ENCODE measurements at regions not wholly inside any gene's neighbourhood (a gene's known extent, or its start where the extent isn't known, plus 50 kb on each side); places are given as distances from the start of the nearest gene placed in this dataset.

DNA sequence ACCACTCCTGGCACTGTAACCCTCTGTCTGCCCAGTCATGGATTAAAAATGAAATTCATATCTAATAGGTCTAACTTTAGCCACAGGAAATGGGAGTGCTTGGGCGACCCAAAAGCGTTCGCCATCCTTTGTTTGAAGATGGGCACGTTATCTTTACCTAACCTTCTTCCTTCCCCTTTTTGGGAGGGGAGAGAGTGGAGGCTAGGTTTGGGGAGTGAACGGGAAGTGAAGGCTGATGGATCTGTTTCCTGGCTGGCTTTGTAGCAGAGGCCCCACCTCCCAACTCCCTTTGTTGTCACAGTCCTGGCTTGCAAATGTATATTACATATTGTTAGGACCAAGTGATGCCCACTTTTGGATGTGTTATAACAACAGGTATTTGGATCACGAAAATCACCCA is 98.1 kb upstream of the ARHGEF3 start:
- DNase-seq (ENCODE audit: low read depth, low spot score): no peak

DNA sequence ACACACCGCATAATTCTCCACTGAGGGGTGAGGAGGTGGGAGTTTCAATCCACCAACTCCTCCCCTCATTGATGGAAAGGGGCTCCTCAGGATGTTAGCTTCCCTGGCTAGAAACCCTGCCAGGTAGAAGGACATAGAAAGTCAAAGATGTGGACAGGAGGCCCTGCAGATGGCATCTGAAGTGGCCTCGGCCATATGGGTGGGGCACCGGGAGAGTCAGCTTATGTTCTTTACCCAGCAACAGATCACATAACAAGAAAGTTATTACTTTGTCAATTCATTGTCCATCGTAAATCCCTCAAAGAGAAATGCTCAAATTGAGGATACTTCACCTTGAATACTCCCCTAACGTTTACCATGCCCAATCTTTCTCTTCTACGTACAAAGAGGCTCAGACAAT is 97.3 kb upstream of the ARHGEF3 start:
- DNase-seq (ENCODE audit: low read depth, low spot score): no peak

DNA sequence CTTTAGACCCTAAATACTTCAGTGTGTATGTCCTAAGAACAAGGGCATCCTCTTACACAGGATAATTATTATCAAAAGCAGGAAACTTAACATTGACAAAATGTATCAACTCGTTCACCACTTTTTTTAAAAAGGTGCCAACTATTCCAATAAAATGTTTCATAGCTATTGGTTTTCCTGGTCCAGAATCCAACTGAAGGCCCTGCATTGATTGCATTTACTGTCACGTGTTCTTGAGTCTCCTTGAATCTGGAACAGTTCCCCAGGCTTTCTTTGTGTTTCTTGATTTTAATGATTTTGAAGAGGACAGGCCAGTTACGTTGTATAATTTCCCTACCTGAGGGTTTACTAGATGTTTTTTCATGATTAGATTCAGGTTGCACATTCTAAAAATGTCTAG is 94.6 kb upstream of the ARHGEF3 start:
- DNase-seq (ENCODE audit: low read depth, low spot score): no peak

DNA sequence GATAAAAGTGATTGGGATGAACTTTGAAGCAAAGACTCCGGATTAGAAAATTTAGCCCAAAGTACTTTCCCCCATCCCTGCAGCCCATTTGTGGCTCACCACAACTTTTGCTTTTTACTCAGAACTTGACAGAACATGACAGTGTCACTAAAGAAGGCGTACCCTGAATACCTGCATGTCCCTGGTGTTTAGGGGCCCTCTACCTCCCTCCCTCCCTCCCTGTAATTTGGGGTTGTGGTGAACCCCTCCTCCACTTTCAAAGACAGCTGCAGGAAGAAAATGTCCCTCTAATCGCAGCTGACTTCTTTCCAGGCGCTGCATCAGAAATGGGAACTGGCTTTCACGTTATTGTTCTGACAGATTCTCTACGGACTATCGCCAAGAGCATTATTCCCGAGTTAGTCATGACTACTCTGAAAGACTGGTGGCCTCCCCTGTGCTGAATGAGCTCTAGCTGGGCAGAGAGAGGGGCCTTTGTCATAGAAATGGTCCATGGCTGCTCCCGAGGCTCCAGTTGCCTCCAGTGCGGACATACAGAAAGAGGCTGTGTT is 93.2 kb upstream of the ARHGEF3 start:
- DNase-seq (ENCODE audit: low read depth, low spot score): no peak

DNA sequence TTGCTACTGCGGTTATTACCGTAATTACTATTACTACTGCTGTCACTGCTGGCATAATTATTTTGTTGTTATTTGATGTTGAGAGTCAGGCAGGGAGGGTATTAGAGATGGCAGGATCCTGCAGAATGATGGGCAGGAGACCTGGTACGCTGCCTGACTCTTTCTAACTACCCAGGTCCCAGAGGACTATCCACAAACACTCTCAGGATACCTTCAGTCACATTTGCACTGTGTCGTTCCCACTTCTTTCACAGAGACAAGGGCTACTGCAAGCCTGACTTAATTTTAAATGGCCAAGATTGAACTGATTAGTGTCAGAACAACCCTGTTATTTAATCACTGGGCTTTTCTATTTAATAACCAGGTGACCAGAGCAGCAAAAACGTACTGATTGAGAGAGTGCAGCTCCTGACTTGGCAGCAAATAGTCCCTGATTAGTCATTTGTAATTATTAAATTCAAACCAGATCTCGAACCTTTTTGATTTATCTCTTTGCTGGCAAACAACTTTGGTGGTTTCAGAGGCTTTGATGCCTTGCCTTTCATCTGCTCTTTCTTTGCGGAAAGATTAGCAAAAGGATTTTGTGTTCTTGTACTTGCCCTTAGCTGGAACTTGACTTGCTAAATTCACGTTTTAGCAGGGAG is 88.8 kb upstream of the ARHGEF3 start:
- no peak for DNase-seq (ENCODE audit: low read depth, low spot score)

DNA sequence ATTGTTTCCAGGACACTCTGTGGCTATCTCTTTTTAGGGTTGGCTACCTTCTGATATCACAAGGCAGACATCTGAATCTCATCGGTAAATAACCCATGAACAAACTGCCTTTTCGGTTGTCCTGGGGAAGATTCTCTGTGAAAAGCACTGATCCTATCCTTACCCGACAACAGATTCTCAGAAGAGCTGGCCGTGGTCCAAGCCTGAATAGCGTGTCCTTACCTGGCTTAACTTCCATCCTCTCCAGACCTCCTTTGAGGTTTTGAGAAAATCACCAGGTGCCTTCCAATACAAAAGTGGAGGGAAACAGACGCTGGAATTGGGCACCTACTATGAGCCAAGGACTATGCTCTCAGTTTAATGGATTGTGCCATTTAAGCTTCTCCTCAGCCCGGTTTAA is 87.4 kb upstream of the ARHGEF3 start:
- DNase-seq (ENCODE audit: low read depth, low spot score): no peak

DNA sequence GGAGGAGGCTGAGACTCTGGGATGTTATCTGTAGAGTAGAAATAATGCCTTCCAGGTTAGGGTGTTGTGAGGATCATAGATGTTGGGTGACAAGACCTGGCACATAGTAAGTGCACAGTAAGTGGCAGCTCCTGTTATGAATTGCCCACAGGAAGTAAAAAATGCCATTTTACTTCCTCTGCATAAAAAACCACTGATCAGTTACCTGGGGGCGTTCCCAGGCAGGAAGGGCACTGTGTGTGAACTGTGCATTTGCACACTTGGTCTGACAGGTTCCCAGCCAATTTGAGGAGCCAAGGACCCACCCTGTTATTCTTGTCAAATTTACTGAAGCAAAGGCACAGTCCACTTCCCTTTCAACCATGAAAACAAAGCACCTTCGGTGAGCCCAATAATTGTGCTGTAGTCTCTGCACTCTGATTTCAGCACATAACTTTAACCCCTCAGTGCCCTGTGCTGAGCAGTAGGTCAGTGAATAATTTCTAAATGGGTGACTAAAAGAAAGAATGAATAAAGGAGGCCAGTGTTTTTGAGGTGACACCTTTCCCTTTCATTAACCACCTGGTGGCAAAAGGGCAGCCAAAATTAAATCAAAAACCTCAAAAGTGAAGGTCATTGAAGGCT is 85.8 kb upstream of the ARHGEF3 start:
- no peak for DNase-seq (ENCODE audit: low read depth, low spot score)

DNA sequence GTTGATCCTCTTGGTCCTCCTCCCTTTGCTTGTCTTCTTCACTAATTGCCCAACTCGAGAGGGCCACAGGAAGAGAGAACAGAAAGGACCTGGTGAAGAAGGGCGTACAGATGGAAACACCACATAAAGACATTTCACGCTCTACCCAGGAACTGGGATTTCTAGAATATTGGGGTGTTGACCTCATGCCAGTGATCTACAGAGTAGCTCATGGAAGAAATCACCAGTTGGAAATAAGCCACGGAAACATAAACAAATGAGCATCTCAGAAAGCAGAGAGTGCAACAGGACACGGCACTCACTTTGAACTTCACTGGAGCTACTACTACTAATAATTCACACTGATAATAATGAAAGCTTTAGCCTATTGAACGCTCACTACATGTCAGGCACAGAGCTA is 84.6 kb upstream of the ARHGEF3 start:
- DNase-seq (ENCODE audit: low read depth, low spot score): no peak

DNA sequence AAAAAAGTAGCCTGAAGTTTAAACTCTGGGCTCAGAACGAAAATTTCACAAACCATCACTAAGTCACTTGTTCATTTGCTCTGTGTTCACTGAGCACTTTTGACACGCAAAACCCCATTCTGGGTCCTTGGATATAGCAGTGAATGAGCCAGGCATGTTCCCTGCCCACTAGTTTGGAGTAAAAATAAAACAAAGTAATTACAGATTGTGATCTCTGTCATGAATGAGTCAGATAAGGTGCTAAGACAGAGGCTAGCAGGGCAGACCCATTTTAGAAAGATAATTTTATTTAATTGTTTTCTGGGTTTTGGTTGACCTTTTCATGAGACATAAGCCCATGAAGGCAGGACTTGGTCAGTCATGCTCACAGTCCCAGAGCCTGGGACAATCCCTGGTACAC is 84.1 kb upstream of the ARHGEF3 start:
- DNase-seq (ENCODE audit: low read depth, low spot score): no peak

DNA sequence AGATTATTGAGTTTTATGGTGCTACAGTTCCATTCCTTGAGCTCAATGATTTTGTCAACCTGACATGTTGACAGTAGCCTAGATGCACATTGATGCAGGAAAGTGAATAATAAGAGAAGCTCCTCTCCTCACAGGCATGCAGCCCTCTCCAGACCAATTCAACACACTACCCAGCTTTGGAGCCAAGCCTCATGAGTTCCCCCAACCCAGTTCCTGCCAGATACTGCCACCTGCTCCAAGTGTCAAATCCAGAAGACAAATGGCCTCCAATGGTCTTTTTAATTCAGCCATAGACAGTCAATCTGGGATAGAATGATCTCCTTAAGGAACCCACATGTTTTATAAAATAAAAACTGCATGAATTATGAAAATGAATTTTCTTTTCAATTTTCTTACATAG is 83.7 kb upstream of the ARHGEF3 start:
- no peak for DNase-seq (ENCODE audit: low read depth, low spot score)

DNA sequence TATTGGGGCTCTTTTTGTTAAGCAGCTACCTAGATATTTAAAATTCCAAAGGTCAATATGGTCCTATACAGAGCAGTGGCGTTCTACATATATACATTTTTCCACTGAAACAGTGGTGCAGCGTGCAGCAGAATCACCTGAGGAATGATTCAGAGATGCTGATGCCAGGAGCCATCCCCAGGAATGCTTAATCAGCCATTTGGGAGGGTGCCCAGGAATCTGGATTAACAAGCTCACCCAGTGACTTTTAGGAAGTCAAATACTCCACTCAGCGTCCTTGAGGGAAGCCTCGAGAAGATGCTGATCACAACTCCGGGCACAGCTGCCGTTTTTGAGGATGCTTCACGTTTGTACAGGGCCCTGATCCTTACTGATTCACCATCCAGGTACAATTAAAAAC is 82.6 kb upstream of the ARHGEF3 start:
- no peak for DNase-seq (ENCODE audit: low read depth, low spot score)

DNA sequence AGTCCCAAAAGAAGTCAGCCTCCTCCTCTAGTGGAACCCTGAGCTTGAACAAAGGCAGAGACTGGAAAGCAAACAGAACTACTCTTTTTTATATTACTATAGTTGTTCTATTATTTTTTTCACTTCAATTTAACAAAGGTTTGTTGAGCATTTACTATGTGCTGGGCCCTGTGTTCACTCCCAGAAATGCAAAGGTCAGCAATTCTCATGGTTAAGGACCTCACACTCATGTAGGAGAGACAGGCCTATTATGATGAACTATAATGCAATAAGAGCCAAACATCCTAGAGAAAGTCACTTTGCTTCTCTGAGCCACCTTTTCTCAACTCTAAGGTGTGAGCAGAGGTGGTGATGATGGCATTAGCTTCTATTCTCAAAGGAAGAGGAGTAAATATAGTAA is 82.1 kb upstream of the ARHGEF3 start:
- no peak for DNase-seq (ENCODE audit: low read depth, low spot score)

DNA sequence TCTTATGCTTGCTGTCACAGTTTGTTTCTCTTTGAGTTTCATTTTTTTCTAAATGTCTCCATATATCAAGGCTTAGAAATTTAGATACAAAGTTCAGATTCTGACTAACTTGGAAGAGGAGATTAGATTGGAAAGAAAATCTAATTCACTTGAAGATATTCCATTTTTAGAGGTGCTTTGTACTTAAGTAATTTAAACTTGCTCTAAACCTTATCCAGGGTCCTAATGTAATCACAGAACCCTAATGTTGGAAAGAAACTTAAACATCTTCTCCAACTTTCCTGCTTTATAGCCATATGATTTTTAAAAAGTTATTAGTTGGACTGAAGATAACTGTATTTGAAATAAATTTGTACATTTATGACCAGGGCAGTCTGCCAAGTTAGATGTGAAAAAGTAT is 81.1 kb upstream of the ARHGEF3 start:
- no peak for DNase-seq (ENCODE audit: low read depth, low spot score)

DNA sequence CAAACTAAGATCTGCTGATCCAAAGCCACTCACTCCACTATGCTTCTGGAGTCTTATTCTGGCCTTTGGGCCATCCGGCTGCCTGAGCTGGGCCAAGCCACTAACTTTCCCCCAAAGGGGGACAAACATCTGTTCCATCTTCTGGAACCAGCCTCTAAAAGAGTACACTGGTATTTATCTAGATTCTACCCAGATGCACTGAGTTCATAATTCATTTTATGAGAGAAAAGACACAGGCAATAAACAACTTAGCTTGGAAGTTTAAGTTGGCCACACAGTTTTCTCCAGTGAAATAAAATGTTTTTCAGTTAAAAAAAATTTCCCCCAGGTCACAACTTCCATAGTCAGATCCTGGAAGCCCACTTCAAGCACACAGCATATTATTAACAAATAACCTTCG is 80.1 kb upstream of the ARHGEF3 start:
- DNase-seq (ENCODE audit: low read depth, low spot score): no peak

DNA sequence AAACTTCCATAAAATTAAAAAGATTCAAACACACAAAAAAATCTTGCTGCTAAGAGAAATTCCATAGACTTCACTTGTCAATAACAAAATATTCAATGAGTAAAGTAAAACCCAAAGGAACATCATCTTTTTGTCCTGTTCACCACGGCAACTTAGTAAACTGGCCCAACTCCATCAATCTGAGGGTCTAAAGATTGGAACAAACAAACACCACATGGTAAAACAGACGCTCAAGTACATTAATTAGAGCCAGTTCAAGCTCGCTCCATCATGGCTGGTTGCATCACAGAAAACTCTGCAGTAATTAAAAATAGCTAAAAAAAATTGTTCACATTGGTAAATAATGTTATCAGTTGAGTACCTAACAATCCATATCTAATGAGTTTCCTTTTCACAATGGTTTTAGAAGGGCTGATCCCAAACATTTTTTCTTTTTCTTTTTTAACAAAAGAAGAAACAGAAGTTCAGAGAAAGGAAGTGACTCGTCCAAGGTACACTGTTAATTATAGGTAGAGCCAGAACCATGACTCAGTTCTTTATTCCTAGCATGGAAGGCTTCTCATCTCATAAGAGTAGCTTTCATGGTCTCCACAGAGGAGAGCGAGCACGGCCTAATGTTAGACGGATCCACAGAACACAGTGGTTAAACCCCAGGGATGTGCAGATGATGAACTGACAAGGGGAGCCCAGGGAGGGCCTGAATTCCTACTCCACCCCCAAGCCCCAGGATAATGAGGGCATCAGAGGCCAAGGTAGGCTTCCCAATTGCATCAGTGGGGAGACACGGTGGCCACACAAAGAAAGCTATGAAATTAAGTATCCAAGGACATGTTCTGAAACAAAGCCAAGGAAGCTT is 79.2 kb upstream of the ARHGEF3 start:
- DNase-seq (ENCODE audit: low read depth, low spot score): no peak

DNA sequence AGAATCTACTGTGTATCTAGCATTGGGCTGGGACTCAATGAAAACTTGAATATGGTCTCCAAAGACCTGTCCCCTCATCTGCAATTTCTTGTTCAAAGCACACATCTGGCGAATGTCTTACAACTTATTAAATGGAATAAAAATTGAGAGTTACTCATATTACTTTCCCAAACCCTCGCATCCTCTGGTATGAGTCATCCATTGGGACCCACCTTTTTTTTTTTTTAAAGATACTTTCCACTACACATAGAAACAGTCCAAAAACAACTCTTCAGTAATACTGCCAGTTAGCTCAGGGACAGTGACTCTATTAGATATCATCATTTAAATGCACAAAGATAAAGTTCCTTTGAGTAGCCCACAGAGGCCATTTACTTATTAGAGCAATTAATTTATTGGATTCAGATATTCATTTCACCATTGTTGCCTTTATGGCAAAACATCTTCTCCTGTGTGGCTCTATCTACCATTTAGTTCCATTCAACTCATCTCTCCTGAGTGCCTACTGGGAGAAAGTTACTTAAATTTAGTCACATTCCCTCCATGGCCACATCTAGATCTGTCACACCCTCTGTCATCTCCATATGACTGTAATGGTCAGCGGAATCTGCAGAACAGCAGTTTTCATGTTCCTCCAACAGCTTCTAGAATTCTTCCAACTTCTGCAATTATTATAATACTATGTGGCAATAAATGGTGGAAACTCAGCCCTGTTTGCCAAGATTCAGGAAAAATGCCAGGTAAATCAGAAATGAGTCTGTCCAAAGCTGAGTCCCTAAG is 77.9 kb upstream of the ARHGEF3 start:
- no peak for DNase-seq (ENCODE audit: low read depth, low spot score)

DNA sequence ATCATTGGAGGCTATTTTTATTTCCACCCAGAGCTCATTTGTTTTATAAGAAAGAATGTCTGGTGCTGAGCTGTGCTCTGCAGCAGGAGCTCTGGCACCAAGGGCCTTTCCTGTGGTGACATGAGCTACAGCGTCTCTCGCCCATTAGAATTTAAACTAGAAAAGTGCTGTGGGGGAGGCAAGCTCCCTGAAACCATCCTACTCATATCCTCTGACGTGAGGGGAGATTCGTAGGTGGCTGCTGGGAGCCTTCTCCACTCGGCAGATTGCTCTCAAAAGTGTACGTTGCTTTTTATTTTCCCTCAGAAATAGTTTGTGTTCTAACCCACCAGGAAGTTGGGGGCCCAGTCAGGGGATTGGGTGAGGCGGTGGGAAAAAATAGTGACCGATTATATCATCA is 76.3 kb upstream of the ARHGEF3 start:
- DNase-seq (ENCODE audit: low read depth, low spot score): no peak

DNA sequence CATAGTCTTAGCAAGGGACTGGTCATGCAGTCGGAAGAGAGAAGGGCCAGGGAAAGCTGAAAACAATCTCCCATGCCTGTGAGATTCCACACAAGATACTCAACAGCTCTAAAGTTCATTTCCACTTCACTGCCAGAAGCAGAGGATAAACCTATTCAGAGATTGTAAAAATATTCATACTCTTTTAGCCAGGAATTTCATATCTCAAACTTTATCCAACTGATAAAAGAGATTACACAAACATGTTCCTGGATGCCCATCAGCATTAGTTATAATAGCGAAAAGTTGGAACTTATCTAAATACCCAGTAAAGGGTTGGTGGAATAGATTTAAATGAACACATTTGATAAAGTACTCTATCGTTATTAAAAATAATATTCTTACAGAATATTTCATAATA is 75.2 kb upstream of the ARHGEF3 start:
- DNase-seq (ENCODE audit: low read depth, low spot score): no peak

DNA sequence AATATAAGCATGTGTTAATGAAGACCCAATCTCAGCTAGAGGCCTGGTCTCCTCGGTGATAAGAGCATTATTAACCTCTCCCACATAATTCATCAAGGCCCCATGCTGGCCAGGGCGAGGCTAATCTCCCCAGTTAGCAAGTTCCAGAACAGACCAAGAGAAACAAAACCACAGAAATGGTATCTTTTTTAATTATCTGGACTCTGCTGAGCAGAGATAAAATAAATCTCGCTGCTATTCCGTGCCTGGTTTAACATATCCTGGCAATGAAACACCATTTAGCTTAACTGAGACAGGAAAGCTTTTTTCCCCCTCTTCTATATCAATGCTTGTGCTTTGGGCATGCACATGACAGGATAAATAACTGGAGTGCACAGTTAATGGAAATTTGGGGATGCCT is 72.5 kb upstream of the ARHGEF3 start:
- DNase-seq (ENCODE audit: low read depth, low spot score): no peak

DNA sequence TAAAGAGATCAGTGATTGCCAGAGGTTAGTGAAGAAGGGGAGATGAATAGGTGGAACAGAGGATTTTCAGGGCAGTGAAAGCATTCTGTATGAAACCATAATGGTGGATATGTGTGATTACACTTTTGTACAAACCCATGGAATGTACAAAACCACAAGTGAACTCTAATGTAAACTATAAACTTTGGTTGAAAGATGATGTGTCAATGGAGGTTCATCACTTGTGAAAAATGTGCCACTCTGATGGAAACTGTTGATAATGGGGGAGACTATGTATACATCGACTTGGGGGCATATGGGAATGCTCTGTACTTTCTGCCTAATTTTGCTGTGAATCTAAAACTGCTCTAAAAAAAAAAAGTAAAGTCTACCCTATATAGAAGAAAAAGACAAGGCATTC is 68.7 kb upstream of the ARHGEF3 start:
- no peak for DNase-seq (ENCODE audit: low read depth, low spot score)

DNA sequence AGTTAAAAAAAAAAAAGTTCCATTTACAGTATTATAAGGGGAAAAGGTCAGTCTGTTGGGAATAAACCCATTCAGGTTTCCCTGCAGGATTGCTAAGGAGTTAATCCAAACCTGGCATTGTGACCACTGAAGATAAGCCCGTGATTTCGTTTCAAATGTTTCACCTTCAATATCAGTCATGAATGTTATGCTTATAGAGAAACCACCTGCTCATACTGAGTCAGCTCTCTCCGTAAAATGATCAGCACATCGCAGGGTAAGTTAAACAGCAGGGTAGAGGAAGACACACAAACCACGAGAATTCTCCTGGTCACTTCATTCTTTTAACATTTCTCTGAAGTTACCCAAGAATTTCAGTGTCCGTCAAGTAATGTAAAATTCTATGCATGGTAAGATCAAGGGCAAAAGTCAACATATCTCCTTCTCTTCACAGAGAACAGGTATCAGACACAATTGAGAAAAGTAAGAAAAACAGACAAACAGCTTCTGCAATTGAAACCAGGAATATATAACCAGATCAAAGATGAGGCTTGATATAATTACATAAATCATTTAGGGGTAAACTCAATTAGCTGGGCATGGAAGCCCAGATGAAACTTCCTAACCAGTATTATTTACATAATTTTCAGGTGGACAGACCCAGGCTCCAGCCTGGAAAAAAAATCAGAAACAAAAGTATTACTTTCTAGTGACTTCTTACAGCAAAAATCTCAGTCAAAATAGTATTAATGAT is 67.6 kb upstream of the ARHGEF3 start:
- no peak for DNase-seq (ENCODE audit: low read depth, low spot score)

Measured in pulmonary artery endothelial cell (primary cell).